BLaER1 treated with 17β-estradiol and CSF1 and Interleukin-3, amounts not matched to agents 10 nM and 100 nM (cell line): ENCODE measurements at regions not wholly inside any gene's neighbourhood (a gene's known extent, or its start where the extent isn't known, plus 50 kb on each side); places are given as distances from the start of the nearest gene placed in this dataset.

Experiments used
- H3K27ac ChIP-seq, 11 experiments: shearing (Covaris generic); formaldehyde crosslinking; 2 replicates each; pipeline ENCODE4 v1.8.1; 2022
- H3K27me3 ChIP-seq, 11 experiments: shearing (Covaris generic); formaldehyde crosslinking; 2 replicates each; pipeline ENCODE4 v1.8.1; 2022
- H3K36me3 ChIP-seq, 11 experiments: shearing (Covaris generic); formaldehyde crosslinking; 2 replicates each; pipeline ENCODE4 v1.8.1; 2022
- H3K4me1 ChIP-seq, 10 experiments: shearing (Covaris generic); formaldehyde crosslinking; 2 replicates each; pipeline ENCODE4 v1.8.1; 2022
- H3K4me2 ChIP-seq, 11 experiments: shearing (Covaris generic); formaldehyde crosslinking; 2 replicates each; pipeline ENCODE4 v1.8.1; 2022
- H3K4me3 ChIP-seq, 10 experiments: shearing (Covaris generic); formaldehyde crosslinking; 2 replicates each; pipeline ENCODE4 v1.8.1; 2022
- H3K9ac ChIP-seq, 11 experiments: shearing (Covaris generic); formaldehyde crosslinking; 2 replicates each; pipeline ENCODE4 v1.8.1; 2022
- H3K9me3 ChIP-seq, 11 experiments: shearing (Covaris generic); formaldehyde crosslinking; replicated peaks in 1 of 11; 2 replicates each; pipeline ENCODE4 v1.8.1; 2022
- H4K20me1 ChIP-seq, 11 experiments: shearing (Covaris generic); formaldehyde crosslinking; 2 replicates each; pipeline ENCODE4 v1.8.1; 2022
- Cebpa-rat ChIP-seq, 11 experiments: shearing (Covaris generic); IDR thresholded peaks; 2 replicates each; pipeline ENCODE4 v1.8.1; 2022

GRCh38 chr16:85453194-85453678 is 159.9 kb upstream of the GSE1 start:
- Histone ChIP-seq H3K4me3 (no peak overlapping the region; a peak in 1 of 20 replicates), H3K27ac (peak overlapping the region in 6 of 11 experiments; percentile 11 to 61 (median 37); a peak in 5 of 22 replicates), H3K36me3 (no peaks in the 10 kb centered on the region), H3K27me3 (peaks cover 0 to 73% (median 0%) of the 10 kb centered on the region in 11 experiments; a peak in 7 of 22 replicates), H3K9me3 (no peaks in the 10 kb centered on the region), H3K9ac (peak overlapping the region in 7 of 11 experiments; percentile 26 to 65 (median 55); a peak in 10 of 22 replicates), H3K4me1 (peaks cover 29 to 100% (median 99%) of the 10 kb centered on the region in 10 experiments), H3K4me2 (peak overlapping the region; percentile 63 to 100 (median 87)), H4K20me1 (peaks cover 0 to 24% (median 0%) of the 10 kb centered on the region in 11 experiments; a peak in 4 of 22 replicates)
- no peak for TF ChIP-seq Cebpa-rat (IDR thresholded peaks at IDR 0.05)

DNA sequence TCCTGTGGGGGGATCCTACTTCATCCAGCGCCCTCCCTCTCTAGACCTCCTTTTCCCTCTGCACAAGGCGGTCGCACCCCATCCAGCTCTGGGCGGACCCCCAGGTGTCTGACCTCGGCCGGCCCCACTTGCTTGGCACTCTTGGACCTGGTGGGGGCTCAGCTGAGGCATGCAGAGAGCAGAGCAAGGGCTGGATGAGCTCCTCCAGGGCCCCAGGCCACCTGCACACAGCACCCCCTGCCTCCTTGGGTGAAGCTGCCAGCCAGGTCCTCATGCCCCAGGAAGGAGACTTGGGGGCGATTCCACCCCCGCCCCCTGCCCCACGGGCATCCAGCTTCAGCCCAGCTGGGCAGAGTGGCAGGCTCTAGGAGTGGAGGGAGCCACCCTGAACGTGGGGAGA is 159.4 kb upstream of the GSE1 start:
- Histone ChIP-seq H3K27ac (peak overlapping the region in 4 of 11 experiments; percentile 34 to 61 (median 43); a peak in 5 of 22 replicates), H3K9ac (peak overlapping the region in 6 of 11 experiments; percentile 26 to 65 (median 57); a peak in 8 of 22 replicates), H4K20me1 (peaks cover 0 to 19% (median 0%) of the 10 kb centered on the region in 11 experiments; a peak in 4 of 22 replicates), H3K4me2 (peak overlapping the region; percentile 63 to 100 (median 87); a peak in 21 of 22 replicates), H3K4me3 (no peak overlapping the region; a peak in 1 of 20 replicates), H3K36me3 (no peaks in the 10 kb centered on the region), H3K4me1 (peaks cover 29 to 100% (median 99%) of the 10 kb centered on the region in 10 experiments), H3K27me3 (peaks cover 0 to 73% (median 0%) of the 10 kb centered on the region in 11 experiments; a peak in 7 of 22 replicates), H3K9me3 (no peaks in the 10 kb centered on the region)
- no peak for TF ChIP-seq Cebpa-rat (IDR thresholded peaks at IDR 0.05)

DNA sequence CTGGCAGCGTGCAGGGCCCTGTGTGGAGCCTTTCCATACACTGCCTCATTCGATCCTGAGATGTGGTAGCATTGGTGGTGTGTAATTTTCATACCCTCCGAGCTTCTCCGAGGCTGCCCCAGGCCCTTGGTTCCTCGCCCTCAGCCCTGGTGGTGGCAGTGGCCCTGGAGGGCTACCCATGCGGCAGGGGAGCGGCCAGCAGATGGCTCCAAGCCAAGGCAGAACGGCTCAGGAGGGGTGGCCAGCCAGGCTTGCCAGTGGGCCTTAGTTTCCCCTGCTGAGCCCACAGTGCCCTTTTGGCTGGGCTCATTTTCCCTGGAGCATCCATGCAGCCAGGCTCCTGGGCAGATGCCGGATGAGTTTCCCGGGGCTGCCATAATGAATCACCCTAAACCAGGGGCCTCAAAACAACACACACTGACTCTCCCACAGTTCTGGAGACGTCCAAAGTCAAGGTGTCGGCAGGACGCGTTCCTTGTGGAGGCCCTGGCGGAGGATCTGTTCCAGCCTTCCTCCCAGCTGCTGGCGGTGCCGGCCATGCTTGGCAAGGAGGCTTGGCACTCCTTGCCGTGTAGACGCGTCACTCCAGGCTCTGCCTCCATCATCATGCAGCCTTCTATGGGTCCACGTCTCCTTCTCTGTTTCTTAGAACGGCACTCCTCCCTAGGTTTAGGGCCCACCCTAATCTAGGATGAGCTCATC is 158.8 kb upstream of the GSE1 start:
- H3K9ac ChIP-seq = peak overlapping the region in 4 of 11 experiments; percentile 55 to 65 (median 60); a peak in 7 of 22 replicates
- no peaks in the 10 kb centered on the region for H3K36me3 ChIP-seq
- TF ChIP-seq Cebpa-rat (IDR thresholded peaks at IDR 0.05) = no peak
- peak overlapping the region in 9 of 11 experiments; percentile 81 to 100 (median 95); a peak in 18 of 22 replicates for H3K4me2 ChIP-seq
- H3K27me3 ChIP-seq = peaks cover 0 to 73% (median 0%) of the 10 kb centered on the region in 11 experiments; a peak in 7 of 22 replicates
- peak overlapping the region in 3 of 11 experiments; percentile 34 to 61 (median 40); a peak in 3 of 22 replicates for H3K27ac ChIP-seq
- H3K9me3 ChIP-seq = no peaks in the 10 kb centered on the region
- H4K20me1 ChIP-seq = peaks cover 0 to 13% (median 0%) of the 10 kb centered on the region in 11 experiments; a peak in 4 of 22 replicates
- H3K4me1 ChIP-seq = peaks cover 28 to 100% (median 99%) of the 10 kb centered on the region in 10 experiments
- no peak overlapping the region for H3K4me3 ChIP-seq

DNA sequence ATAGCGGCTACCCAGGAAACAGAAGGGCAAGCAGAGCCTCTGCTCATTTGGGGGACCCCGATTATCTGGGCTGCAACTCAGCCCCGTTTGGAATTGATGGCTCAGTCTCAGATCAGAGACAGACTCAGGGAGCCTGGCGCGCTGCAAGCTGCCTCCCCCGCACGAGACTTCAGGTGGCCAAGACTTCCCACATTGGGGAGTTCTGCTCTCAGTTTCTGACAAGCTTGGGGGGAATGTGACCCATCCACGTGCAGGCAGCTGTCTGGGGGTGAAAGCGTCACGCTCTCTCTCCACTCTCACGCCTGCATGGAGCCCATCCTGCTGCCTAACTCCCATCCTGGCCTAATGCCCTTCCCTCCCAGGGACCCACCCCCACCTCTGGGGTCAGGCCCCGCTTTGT is 157.6 kb upstream of the GSE1 start:
- no peak for TF ChIP-seq Cebpa-rat (IDR thresholded peaks at IDR 0.05)
- Histone ChIP-seq H3K4me2 (peak overlapping the region in 9 of 11 experiments; percentile 20 to 100 (median 95); a peak in 17 of 22 replicates), H3K36me3 (no peaks in the 10 kb centered on the region), H3K27ac (peak overlapping the region in 2 of 11 experiments; percentile 16 to 17; a peak in 1 of 22 replicates), H4K20me1 (peaks cover 0 to 8% (median 0%) of the 10 kb centered on the region in 11 experiments; a peak in 2 of 22 replicates), H3K27me3 (peaks cover 0 to 79% (median 0%) of the 10 kb centered on the region in 11 experiments; a peak in 7 of 22 replicates), H3K9me3 (no peaks in the 10 kb centered on the region), H3K4me1 (peaks cover 32 to 100% (median 99%) of the 10 kb centered on the region in 10 experiments), H3K9ac (peak overlapping the region in 4 of 11 experiments; percentile 20 to 49 (median 27); a peak in 5 of 22 replicates), H3K4me3 (no peak overlapping the region)

DNA sequence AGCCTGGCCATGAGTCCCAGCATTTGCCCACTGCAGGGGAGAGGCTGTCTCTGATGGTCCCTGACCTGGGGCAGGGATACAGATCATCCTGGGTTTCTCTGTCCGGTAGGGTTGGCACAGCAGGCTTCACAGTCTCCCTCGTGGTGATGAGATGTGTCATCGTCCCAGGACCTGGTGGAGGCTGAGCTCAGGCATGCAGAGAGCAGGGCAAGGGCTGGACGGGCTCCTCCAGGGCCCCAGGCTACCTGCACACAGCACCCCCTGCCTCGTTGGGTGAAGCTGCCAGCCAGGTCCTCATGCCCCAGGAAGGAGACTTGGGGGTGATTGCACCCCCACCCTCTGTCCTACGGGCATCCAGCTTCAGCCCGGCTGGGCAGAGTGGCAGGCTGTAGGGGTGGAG is 155.8 kb upstream of the GSE1 start:
- Histone ChIP-seq H4K20me1 (peaks cover 0 to 16% (median 0%) of the 10 kb centered on the region in 11 experiments; a peak in 5 of 22 replicates), H3K9ac (peak overlapping the region in 4 of 11 experiments; percentile 33 to 81 (median 46); a peak in 6 of 22 replicates), H3K27ac (peak overlapping the region in 4 of 11 experiments; percentile 37 to 97 (median 70); a peak in 6 of 22 replicates), H3K4me2 (peak overlapping the region in 9 of 11 experiments; percentile 18 to 100 (median 97); a peak in 17 of 22 replicates), H3K36me3 (no peaks in the 10 kb centered on the region), H3K4me3 (no peak overlapping the region), H3K9me3 (no peaks in the 10 kb centered on the region), H3K4me1 (peaks cover 50 to 100% (median 100%) of the 10 kb centered on the region in 10 experiments), H3K27me3 (peaks cover 0 to 86% (median 0%) of the 10 kb centered on the region in 11 experiments; a peak in 7 of 22 replicates)
- TF ChIP-seq Cebpa-rat (IDR thresholded peaks at IDR 0.05) = no peak

DNA sequence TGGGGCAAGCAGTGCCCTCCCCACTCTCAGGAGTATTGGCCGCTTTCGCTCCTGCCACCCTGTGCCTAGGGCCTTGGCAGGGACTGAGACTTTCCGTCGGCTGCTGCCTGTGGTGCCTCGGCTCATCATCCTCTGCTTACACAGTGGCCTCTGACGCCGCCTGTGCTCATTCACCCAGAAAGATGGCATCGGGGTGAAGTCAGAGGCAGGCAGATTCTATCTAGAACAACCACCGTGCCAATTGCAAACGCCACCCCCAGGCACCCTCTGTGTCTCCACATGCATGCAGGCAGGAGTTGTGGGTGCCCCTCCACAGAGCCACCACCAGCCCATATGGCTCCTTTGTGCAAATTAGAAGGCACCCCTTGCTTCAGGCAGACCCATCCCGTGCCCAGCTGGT is 154.2 kb upstream of the GSE1 start:
- H3K27ac ChIP-seq = peak overlapping the region in 7 of 11 experiments; percentile 4 to 97 (median 91); a peak in 14 of 22 replicates
- H3K4me3 ChIP-seq = no peak overlapping the region
- no peak for TF ChIP-seq Cebpa-rat (IDR thresholded peaks at IDR 0.05)
- H3K27me3 ChIP-seq = peaks cover 0 to 85% (median 0%) of the 10 kb centered on the region in 11 experiments; a peak in 9 of 22 replicates
- H3K36me3 ChIP-seq = no peaks in the 10 kb centered on the region
- peak overlapping the region; percentile 3 to 100 (median 95); a peak in 18 of 22 replicates for H3K4me2 ChIP-seq
- no peaks in the 10 kb centered on the region for H3K9me3 ChIP-seq
- peaks cover 0 to 24% (median 0%) of the 10 kb centered on the region in 11 experiments; a peak in 5 of 22 replicates for H4K20me1 ChIP-seq
- peak overlapping the region in 7 of 11 experiments; percentile 11 to 87 (median 81); a peak in 9 of 22 replicates for H3K9ac ChIP-seq
- H3K4me1 ChIP-seq = peaks cover 49 to 98% (median 97%) of the 10 kb centered on the region in 10 experiments

- H3K4me3 ChIP-seq = no peak overlapping the region; a peak in 1 of 20 replicates
- TF ChIP-seq Cebpa-rat (IDR thresholded peaks at IDR 0.05) = no peak
- peaks cover 0 to 88% (median 0%) of the 10 kb centered on the region in 11 experiments; a peak in 9 of 22 replicates for H3K27me3 ChIP-seq
- peaks cover 49 to 98% (median 97%) of the 10 kb centered on the region in 10 experiments for H3K4me1 ChIP-seq
- peak overlapping the region in 9 of 11 experiments; percentile 64 to 97 (median 88); a peak in 17 of 22 replicates for H3K27ac ChIP-seq
- peak overlapping the region in 9 of 11 experiments; percentile 51 to 87 (median 76); a peak in 15 of 22 replicates for H3K9ac ChIP-seq
- peak overlapping the region; percentile 80 to 100 (median 95) for H3K4me2 ChIP-seq
- H3K9me3 ChIP-seq = no peaks in the 10 kb centered on the region
- H3K36me3 ChIP-seq = no peaks in the 10 kb centered on the region
- peaks cover 0 to 30% (median 2%) of the 10 kb centered on the region in 11 experiments; a peak in 7 of 22 replicates for H4K20me1 ChIP-seq
Measured at GRCh38 chr16:85459529-85460251, 153.4 kb upstream of the GSE1 start.
